ENCODE measurements at regions not wholly inside any gene's neighbourhood (a gene's known extent, or its start where the extent isn't known, plus 50 kb on each side); places are given as distances from the start of the nearest gene placed in this dataset.

GRCh38 chr12:90044069-90044468 is 335.4 kb upstream of the ATP2B1 start:
- no peak for TF ChIP-seq CTCF (IDR thresholded peaks at IDR 0.05 in 8 of 11, conservative IDR thresholded peaks at IDR 0.05 in 3 of 11)
- TF ChIP-seq POLR2A (IDR thresholded peaks at IDR 0.05): no peak

Measured in spleen (tissue), 7 donors.